H9 (cell line): ENCODE measurements at regions not wholly inside any gene's neighbourhood (a gene's known extent, or its start where the extent isn't known, plus 50 kb on each side); places are given as distances from the start of the nearest gene placed in this dataset.

Experiments used
- DNase-seq: peaks from one replicate; pipeline ENCODE4 v3.0.0-alpha.2; 2017
- H2AFZ ChIP-seq: one replicate; pipeline ENCODE4 v1.6.1; 2013; ENCODE audit warnings: mild to moderate bottlenecking, low read length, control low read depth, moderate library complexity
- H2AK5ac ChIP-seq: 2 replicates; pipeline ENCODE4 v1.6.1; 2013; ENCODE audit warnings: low read length, control low read depth, mixed read lengths; ENCODE audit not compliant: insufficient read length
- H2BK120ac ChIP-seq: one replicate; pipeline ENCODE4 v1.6.1; 2013; ENCODE audit warnings: low read depth, mild to moderate bottlenecking, low read length, control low read depth, inconsistent platforms; ENCODE audit not compliant: poor library complexity, severe bottlenecking
- H2BK12ac ChIP-seq: 2 replicates; pipeline ENCODE4 v1.6.1; 2013; ENCODE audit warnings: low read length, control low read depth, mixed read lengths, low read depth; ENCODE audit not compliant: insufficient read length
- H2BK15ac ChIP-seq: 2 replicates; pipeline ENCODE4 v1.6.1; 2013; ENCODE audit warnings: low read depth, low read length, control low read depth
- H2BK20ac ChIP-seq: one replicate; pipeline ENCODE4 v1.6.1; 2013; ENCODE audit warnings: low read depth, mild to moderate bottlenecking, low read length, control low read depth, inconsistent platforms; ENCODE audit not compliant: poor library complexity, severe bottlenecking
- H2BK5ac ChIP-seq: 2 replicates; pipeline ENCODE4 v1.6.1; 2013; ENCODE audit warnings: low read length, control low read depth, mixed read lengths; ENCODE audit not compliant: insufficient read length
- H3K14ac ChIP-seq: 2 replicates; pipeline ENCODE4 v1.6.1; 2013; ENCODE audit warnings: low read length, control low read depth; ENCODE audit not compliant: insufficient read depth
- H3K18ac ChIP-seq: 2 replicates; pipeline ENCODE4 v1.6.1; 2013; ENCODE audit warnings: low read depth, mild to moderate bottlenecking, mixed read lengths, low read length, control low read depth; ENCODE audit not compliant: insufficient read length
- H3K23ac ChIP-seq: 2 replicates; pipeline ENCODE4 v1.6.1; 2013; ENCODE audit warnings: low read length, control low read depth, mixed read lengths, low read depth; ENCODE audit not compliant: insufficient read length
- H3K23me2 ChIP-seq: 2 replicates; pipeline ENCODE4 v1.6.1; 2013; ENCODE audit warnings: low read depth, mild to moderate bottlenecking, mixed read lengths, low read length, control low read depth; ENCODE audit not compliant: insufficient read length, poor library complexity, severe bottlenecking
- H3K27ac ChIP-seq: 2 replicates; pipeline ENCODE4 v1.5.1; 2013; ENCODE audit warnings: low read length, control low read depth, mixed read lengths, low read depth; ENCODE audit not compliant: insufficient read length
- H3K27me3 ChIP-seq: 2 replicates; pipeline ENCODE4 v1.6.1; 2013; ENCODE audit warnings: low read length, control low read depth, inconsistent platforms; ENCODE audit not compliant: insufficient read depth
- H3K4ac ChIP-seq: 2 replicates; pipeline ENCODE4 v1.6.1; 2013; ENCODE audit warnings: low read depth, mild to moderate bottlenecking, control low read depth, inconsistent platforms, low read length, moderate library complexity
- H3K4me1 ChIP-seq: 2 replicates; pipeline ENCODE4 v1.6.1; 2013; ENCODE audit warnings: low read length, control low read depth, inconsistent platforms; ENCODE audit not compliant: insufficient read depth
- H3K4me2 ChIP-seq: 2 replicates; pipeline ENCODE4 v1.6.1; 2013; ENCODE audit warnings: low read length, control low read depth, mixed read lengths; ENCODE audit not compliant: insufficient read length, insufficient read depth
- H3K56ac ChIP-seq: 2 replicates; pipeline ENCODE4 v1.6.1; 2013; ENCODE audit warnings: low read depth, mild to moderate bottlenecking, mixed read lengths, low read length, control low read depth; ENCODE audit not compliant: insufficient read length
- H3K79me1 ChIP-seq: 2 replicates; pipeline ENCODE4 v1.6.1; 2013; ENCODE audit warnings: low read depth, mild to moderate bottlenecking, moderate library complexity, low read length, control low read depth, inconsistent platforms; ENCODE audit not compliant: insufficient read depth, poor library complexity, severe bottlenecking
- H3K79me2 ChIP-seq: 2 replicates; pipeline ENCODE4 v1.6.1; 2013; ENCODE audit warnings: low read length, control low read depth, inconsistent platforms; ENCODE audit not compliant: insufficient read depth
- H3K9ac ChIP-seq: 2 replicates; pipeline ENCODE4 v1.6.1; 2013; ENCODE audit warnings: low read length, control low read depth, mixed read lengths; ENCODE audit not compliant: insufficient read length; ENCODE audit errors: extremely low read depth
- H3K9me3 ChIP-seq: one replicate; pipeline ENCODE4 v1.6.1; 2013; ENCODE audit warnings: low read depth, low read length, inconsistent platforms; ENCODE audit not compliant: control insufficient read depth
- H3T11ph ChIP-seq: one replicate; pipeline ENCODE4 v1.6.1; 2013; ENCODE audit warnings: mild to moderate bottlenecking, low read length, control low read depth, inconsistent platforms
- H4K20me1 ChIP-seq: one replicate; pipeline ENCODE4 v1.6.1; 2013; ENCODE audit not compliant: control insufficient read depth, insufficient read length, insufficient read depth
- H4K5ac ChIP-seq: 2 replicates; pipeline ENCODE4 v1.6.1; 2013; ENCODE audit warnings: low read depth, mild to moderate bottlenecking, mixed read lengths, low read length, control low read depth; ENCODE audit not compliant: insufficient read length
- H4K8ac ChIP-seq: replicated peaks from 2 replicates; pipeline ENCODE4 v1.6.1; 2013; ENCODE audit warnings: low read length, control low read depth, mixed read lengths, low read depth; ENCODE audit not compliant: insufficient read length
- H4K91ac ChIP-seq: 2 replicates; pipeline ENCODE4 v1.6.1; 2013; ENCODE audit warnings: low read depth, mild to moderate bottlenecking, moderate library complexity, mixed read lengths, low read length, control low read depth; ENCODE audit not compliant: insufficient read length
- H3K27ac Mint-ChIP-seq, 3 experiments: 2 replicates in 2 of 3; 3 replicates in 1 of 3; pipeline ENCODE4 v1.8.0; 2020 to 2021; ENCODE audit warnings: mixed read lengths in 3 of 3, mild to moderate bottlenecking in 1 of 3, moderate library complexity in 1 of 3
- H3K27me3 Mint-ChIP-seq: 2 replicates; pipeline ENCODE4 v1.8.0; 2021; ENCODE audit warnings: low read depth, mild to moderate bottlenecking, moderate library complexity, mixed read lengths
- H3K36me3 Mint-ChIP-seq, 3 experiments: 2 replicates in 2 of 3; 3 replicates in 1 of 3; pipeline ENCODE4 v1.8.0; 2020 to 2021; ENCODE audit warnings: low read depth in 3 of 3, mixed read lengths in 3 of 3; ENCODE audit not compliant: insufficient read depth in 1 of 3
- H3K4me1 Mint-ChIP-seq, 2 experiments: 2 replicates each; pipeline ENCODE4 v1.8.0; 2020; ENCODE audit warnings: mixed read lengths in 2 of 2
- H3K4me3 Mint-ChIP-seq, 2 experiments: 2 replicates in 1 of 2; 3 replicates in 1 of 2; pipeline ENCODE4 v1.8.0; 2020 to 2021; ENCODE audit warnings: mild to moderate bottlenecking in 2 of 2, mixed read lengths in 2 of 2, moderate library complexity in 1 of 2
- H3K9me3 Mint-ChIP-seq, 2 experiments: 2 replicates in 1 of 2; 3 replicates in 1 of 2; pipeline ENCODE4 v1.8.0; 2020; ENCODE audit warnings: mild to moderate bottlenecking in 2 of 2, mixed read lengths in 2 of 2, moderate library complexity in 1 of 2
- CTCF ChIP-seq: fragments of 200-600 bp; sonication (generic); conservative IDR thresholded peaks from 3 replicates; pipeline ENCODE4 v1.8.0; 2021; ENCODE audit warnings: antibody characterized with exemption, mild to moderate bottlenecking
- WGBS: extraction: QIAGEN DNeasy Blood & Tissue Kit; methylation state at CpG from one replicate; pipeline ENCODE4 v1.1.7; 2013; ENCODE audit warnings: missing lambda C conversion rate, low lambda C conversion rate, mixed read lengths; ENCODE audit not compliant: insufficient read length; ENCODE audit errors: extremely low coverage; 5-methylcytosine and 5-hydroxymethylcytosine counted together

DNA sequence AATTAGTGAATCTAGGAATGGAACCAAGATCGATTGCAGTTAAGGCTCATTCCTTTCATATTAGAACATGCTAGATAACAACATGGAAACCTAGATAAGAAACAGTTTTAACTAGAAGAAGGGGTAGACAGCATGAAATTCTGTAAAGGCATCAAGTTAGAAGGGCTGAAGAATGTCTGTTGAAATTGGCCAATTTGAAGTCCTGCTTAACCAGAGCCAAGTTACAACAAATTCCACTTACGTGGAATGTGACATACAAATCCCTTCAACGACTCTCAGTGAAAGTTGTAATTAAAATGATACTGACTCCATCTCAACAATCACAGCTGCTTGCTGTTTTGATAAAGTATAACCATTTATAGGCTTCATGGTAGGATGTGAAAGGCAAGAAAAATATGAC is 1065.7 kb downstream of the DNAJB9 start:
- no peak overlapping the region for H3K56ac ChIP-seq
- H3K27me3 ChIP-seq: no peaks in the 10 kb centered on the region
- DNase-seq: no peak
- H3K79me1 ChIP-seq: no peaks in the 10 kb centered on the region
- peaks cover 12 to 15% of the 10 kb centered on the region in 2 experiments; a peak in 4 of 5 replicates for H3K9me3 Mint-ChIP-seq
- H3K23me2 ChIP-seq: no peaks in the 10 kb centered on the region
- H2BK20ac ChIP-seq: no peak overlapping the region
- H3K27ac Mint-ChIP-seq: no peak overlapping the region; a peak in 1 of 7 replicates
- no peak overlapping the region for H2BK15ac ChIP-seq
- peaks cover 5% of the 10 kb centered on the region; the same call in 1 of the 2 replicates for H3K4me1 ChIP-seq
- H3K36me3 Mint-ChIP-seq: peaks cover 4 to 16% (median 9%) of the 10 kb centered on the region in 3 experiments; a peak in 6 of 7 replicates
- no peak overlapping the region for H3K18ac ChIP-seq
- H3K4me3 Mint-ChIP-seq: no peak overlapping the region
- no peaks in the 10 kb centered on the region for H3K27me3 Mint-ChIP-seq
- H4K5ac ChIP-seq: no peak overlapping the region
- H3K4me2 ChIP-seq: no peak overlapping the region
- H3K9me3 ChIP-seq: no peaks in the 10 kb centered on the region
- H3K79me2 ChIP-seq: no peaks in the 10 kb centered on the region
- H3K4me1 Mint-ChIP-seq: peaks cover 4 to 24% of the 10 kb centered on the region in 2 experiments; a peak in 3 of 4 replicates
- WGBS: no CpG with 5 or more reads among the region's 3 CpGs
- H2BK120ac ChIP-seq: no peak overlapping the region
- H3K14ac ChIP-seq: no peak overlapping the region
- H3K23ac ChIP-seq: no peak overlapping the region
- no peak for TF ChIP-seq CTCF
- H4K8ac ChIP-seq: no peak overlapping the region
- H2BK5ac ChIP-seq: no peak overlapping the region
- H3K27ac ChIP-seq: no peak overlapping the region
- H2BK12ac ChIP-seq: no peak overlapping the region
- H3K4ac ChIP-seq: no peak overlapping the region
- H4K20me1 ChIP-seq: no peaks in the 10 kb centered on the region
- H2AK5ac ChIP-seq: no peak overlapping the region
- H3K9ac ChIP-seq: no peak overlapping the region
- no peak overlapping the region for H2AFZ ChIP-seq
- no peak overlapping the region for H4K91ac ChIP-seq
- H3T11ph ChIP-seq: no peak overlapping the region
